Glomerular visceral epithelial cell (primary cell): ENCODE measurements at regions not wholly inside any gene's neighbourhood (a gene's known extent, or its start where the extent isn't known, plus 50 kb on each side); places are given as distances from the start of the nearest gene placed in this dataset.
"Not testable (repeated sequence)": the region's sequence is repeated elsewhere in the genome, so short reads cannot be mapped to it uniquely, and the experiment has no call there.

Source experiments
- DNase-seq: peaks from one replicate; pipeline ENCODE4 v3.0.0-alpha.2; 2016; ENCODE audit errors: extremely low spot score

GRCh38 chr6:120363429-120363828, 970.9 kb downstream of the TBC1D32 start:
- DNase-seq = peak; percentile 21

GRCh38 chr6:120358535-120358934, 975.7 kb downstream of the TBC1D32 start:
- DNase-seq = not testable (repeated sequence)

- DNase-seq = no peak
These were observed 976.8 kb downstream of the TBC1D32 start for GRCh38 chr6:120357447-120357846.

- no peak for DNase-seq
These were observed 978.5 kb downstream of the TBC1D32 start for GRCh38 chr6:120355822-120356221.

GRCh38 chr6:120354452-120355098, 979.7 kb downstream of the TBC1D32 start:
- peak; percentile 46 for DNase-seq

GRCh38 chr6:120352491-120352890, 981.8 kb downstream of the TBC1D32 start:
- no peak for DNase-seq

- no peak for DNase-seq
These were observed 985.4 kb downstream of the TBC1D32 start for GRCh38 chr6:120348926-120349325.

- DNase-seq = no peak
These were observed 979.0 kb upstream of the MAN1A1 start for GRCh38 chr6:120328521-120328920.

- peak; percentile 1 for DNase-seq
These were observed 971.1 kb upstream of the MAN1A1 start for GRCh38 chr6:120320481-120321162.

- DNase-seq = no peak
These were observed 954.7 kb upstream of the MAN1A1 start for GRCh38 chr6:120304223-120304622.

- DNase-seq = no peak
These were observed 954.0 kb upstream of the MAN1A1 start for GRCh38 chr6:120303527-120303926.

- DNase-seq = no peak
These were observed 952.5 kb upstream of the MAN1A1 start for GRCh38 chr6:120302041-120302440.

- DNase-seq = no peak
These were observed 941.4 kb upstream of the MAN1A1 start for GRCh38 chr6:120290964-120291363.

- DNase-seq = no peak
These were observed 932.4 kb upstream of the MAN1A1 start for GRCh38 chr6:120282005-120282404.

- no peak for DNase-seq
These were observed 930.1 kb upstream of the MAN1A1 start for GRCh38 chr6:120279466-120280167.

- no peak for DNase-seq
These were observed 929.3 kb upstream of the MAN1A1 start for GRCh38 chr6:120278689-120279396.

GRCh38 chr6:120274547-120274946, 925.0 kb upstream of the MAN1A1 start:
- no peak for DNase-seq

GRCh38 chr6:120273411-120273810, 923.9 kb upstream of the MAN1A1 start:
- DNase-seq = no peak

GRCh38 chr6:120272038-120272437, 922.5 kb upstream of the MAN1A1 start:
- no peak for DNase-seq

GRCh38 chr6:120268256-120268655, 918.7 kb upstream of the MAN1A1 start:
- DNase-seq = not testable (repeated sequence)

- DNase-seq = no peak
These were observed 912.8 kb upstream of the MAN1A1 start for GRCh38 chr6:120262354-120262753.

- DNase-seq = no peak
These were observed 911.1 kb upstream of the MAN1A1 start for GRCh38 chr6:120260636-120261035.
